Neuronal stem cell (in vitro differentiated cells): ENCODE measurements at regions not wholly inside any gene's neighbourhood (a gene's known extent, or its start where the extent isn't known, plus 50 kb on each side); places are given as distances from the start of the nearest gene placed in this dataset.

Experiments
- DNase-seq: peaks from one replicate; pipeline ENCODE4 v3.0.0-alpha.2; 2013; ENCODE audit warnings: low spot score
- H2AFZ ChIP-seq: one replicate; pipeline ENCODE4 v1.6.1; 2013; ENCODE audit warnings: mild to moderate bottlenecking, low read length, inconsistent platforms
- H2AK5ac ChIP-seq: 2 replicates; pipeline ENCODE4 v1.6.1; 2013; ENCODE audit warnings: low read depth, mild to moderate bottlenecking, inconsistent platforms, low read length, moderate library complexity, mixed read lengths
- H2BK120ac ChIP-seq: 2 replicates; pipeline ENCODE4 v1.6.1; 2013; ENCODE audit warnings: low read depth, mild to moderate bottlenecking, inconsistent platforms, low read length, moderate library complexity, mixed read lengths
- H2BK12ac ChIP-seq: one replicate; pipeline ENCODE4 v1.6.1; 2013; ENCODE audit warnings: low read length, inconsistent platforms
- H2BK15ac ChIP-seq: 2 replicates; pipeline ENCODE4 v1.6.1; 2013; ENCODE audit warnings: mild to moderate bottlenecking, low read length, inconsistent platforms, mixed read lengths
- H2BK5ac ChIP-seq: one replicate; pipeline ENCODE4 v1.6.1; 2013; ENCODE audit warnings: inconsistent platforms, mild to moderate bottlenecking, low read length, moderate library complexity
- H3K14ac ChIP-seq: one replicate; pipeline ENCODE4 v1.6.1; 2013; ENCODE audit warnings: low read length, inconsistent platforms
- H3K18ac ChIP-seq: 2 replicates; pipeline ENCODE4 v1.6.1; 2013; ENCODE audit warnings: low read length, inconsistent platforms
- H3K23ac ChIP-seq: 2 replicates; pipeline ENCODE4 v1.6.1; 2013; ENCODE audit warnings: low read depth, mild to moderate bottlenecking, mixed read lengths, low read length, inconsistent platforms; ENCODE audit not compliant: poor library complexity
- H3K27ac ChIP-seq: replicated peaks from 3 replicates; pipeline ENCODE4 v1.5.1; 2013; ENCODE audit warnings: low read length, inconsistent platforms
- H3K27me3 ChIP-seq, 3 experiments: 2 replicates each; pipeline ENCODE4 v1.6.1; 2013; ENCODE audit warnings: low read length in 3 of 3, mild to moderate bottlenecking in 2 of 3, inconsistent platforms in 1 of 3, low read depth in 1 of 3, mixed read lengths in 1 of 3, moderate library complexity in 1 of 3; ENCODE audit not compliant: control insufficient read depth in 3 of 3, insufficient read depth in 3 of 3
- H3K36me3 ChIP-seq, 2 donors: replicated peaks in 1 of 2; 2 replicates each; pipeline ENCODE4 v1.6.1; 2013; ENCODE audit warnings: low read length in 2 of 2; ENCODE audit not compliant: control insufficient read depth in 2 of 2, insufficient read depth in 2 of 2
- H3K4ac ChIP-seq: 2 replicates; pipeline ENCODE4 v1.6.1; 2013; ENCODE audit warnings: inconsistent platforms, mild to moderate bottlenecking, low read length, moderate library complexity
- H3K4me1 ChIP-seq, 2 donors: 1 replicate in 1 of 2; 2 replicates in 1 of 2; pipeline ENCODE4 v1.6.1; 2013; ENCODE audit warnings: low read length in 2 of 2, low read depth in 1 of 2; ENCODE audit not compliant: control insufficient read depth in 2 of 2, insufficient read depth in 1 of 2
- H3K4me2 ChIP-seq: one replicate; pipeline ENCODE4 v1.6.1; 2013; ENCODE audit warnings: mild to moderate bottlenecking, low read length, inconsistent platforms; ENCODE audit not compliant: insufficient read depth, poor library complexity, severe bottlenecking
- H3K4me3 ChIP-seq, 2 donors: 2 replicates each; pipeline ENCODE4 v1.5.1; 2013; ENCODE audit warnings: low read length in 2 of 2, mild to moderate bottlenecking in 2 of 2, inconsistent platforms in 1 of 2, moderate library complexity in 1 of 2
- H3K79me1 ChIP-seq: one replicate; pipeline ENCODE4 v1.6.1; 2013; ENCODE audit warnings: low read depth, mild to moderate bottlenecking, inconsistent platforms, low read length, moderate library complexity
- H3K9ac ChIP-seq: one replicate; pipeline ENCODE4 v1.6.1; 2013; ENCODE audit warnings: mild to moderate bottlenecking, low read depth, low read length, inconsistent platforms; ENCODE audit not compliant: poor library complexity
- H3K9me3 ChIP-seq, 2 donors: replicated peaks in 1 of 2; 2 replicates each; pipeline versions ENCODE3 to v1.6.1; 2013; ENCODE audit warnings: low read length in 2 of 2, mild to moderate bottlenecking in 2 of 2, inconsistent platforms in 1 of 2, low read depth in 1 of 2, mixed read lengths in 1 of 2, moderate library complexity in 1 of 2; ENCODE audit not compliant: control insufficient read depth in 2 of 2, insufficient read depth in 1 of 2
- H4K8ac ChIP-seq: one replicate; pipeline ENCODE4 v1.6.1; 2013; ENCODE audit warnings: low read depth, mild to moderate bottlenecking, inconsistent platforms, low read length, moderate library complexity
- H4K91ac ChIP-seq: one replicate; pipeline ENCODE4 v1.6.1; 2013; ENCODE audit warnings: low read length, low read depth, mild to moderate bottlenecking, inconsistent platforms; ENCODE audit not compliant: poor library complexity
- WGBS, 2 donors: extraction: QIAGEN DNeasy Blood & Tissue Kit; methylation state at CpG; one replicate each; pipeline ENCODE4 v1.1.7; 2013; ENCODE audit warnings: missing lambda C conversion rate in 2 of 2, mixed read lengths in 1 of 2; ENCODE audit not compliant: insufficient read length in 2 of 2, insufficient replicate concordance in 1 of 2; ENCODE audit errors: extremely low coverage in 2 of 2; 5-methylcytosine and 5-hydroxymethylcytosine counted together

GRCh38 chr4:73001885-73002284 lies 67.6 kb downstream of the COX18 start:
- Histone ChIP-seq H3K18ac (no peak overlapping the region), H3K4me1 (no peaks in the 10 kb centered on the region), H3K27ac (no peak overlapping the region), H3K14ac (no peak overlapping the region), H3K4ac (no peak overlapping the region), H3K4me3 (no peak overlapping the region), H2AFZ (no peak overlapping the region), H2BK120ac (no peak overlapping the region), H3K9me3 (no peaks in the 10 kb centered on the region), H3K9ac (no peak overlapping the region), H4K8ac (no peak overlapping the region), H2BK15ac (no peak overlapping the region), H3K27me3 (no peaks in the 10 kb centered on the region), H2BK5ac (no peak overlapping the region), H3K79me1 (no peaks in the 10 kb centered on the region), H2BK12ac (no peak overlapping the region), H4K91ac (no peak overlapping the region), H3K23ac (no peak overlapping the region), H2AK5ac (no peak overlapping the region), H3K4me2 (no peak overlapping the region), H3K36me3 (no peaks in the 10 kb centered on the region)
- WGBS, 2 donors: no CpG with 5 or more reads among the region's 2 CpGs
- no peak for DNase-seq

GRCh38 chr4:72997409-72997808 lies 72.1 kb downstream of the COX18 start:
- H3K4me2 ChIP-seq: no peak overlapping the region
- H3K4me1 ChIP-seq: no peaks in the 10 kb centered on the region
- H2AFZ ChIP-seq: no peak overlapping the region
- H3K14ac ChIP-seq: no peak overlapping the region
- H2AK5ac ChIP-seq: no peak overlapping the region
- no peak overlapping the region for H4K91ac ChIP-seq
- no peak overlapping the region for H4K8ac ChIP-seq
- H3K27me3 ChIP-seq: no peaks in the 10 kb centered on the region
- WGBS, 2 donors: no CpG with 5 or more reads among the region's 3 CpGs
- H3K18ac ChIP-seq: no peak overlapping the region
- no peak overlapping the region for H3K9ac ChIP-seq
- H2BK12ac ChIP-seq: no peak overlapping the region
- H3K27ac ChIP-seq: no peak overlapping the region
- H2BK5ac ChIP-seq: no peak overlapping the region
- no peaks in the 10 kb centered on the region for H3K36me3 ChIP-seq
- H3K9me3 ChIP-seq: no peaks in the 10 kb centered on the region
- no peak for DNase-seq
- no peak overlapping the region for H2BK120ac ChIP-seq
- no peak overlapping the region for H3K4me3 ChIP-seq
- H2BK15ac ChIP-seq: no peak overlapping the region
- H3K79me1 ChIP-seq: no peaks in the 10 kb centered on the region
- H3K23ac ChIP-seq: no peak overlapping the region
- H3K4ac ChIP-seq: no peak overlapping the region

GRCh38 chr4:72994670-72995069 lies 74.8 kb downstream of the COX18 start:
- no peak overlapping the region for H2BK120ac ChIP-seq
- H3K27me3 ChIP-seq: no peaks in the 10 kb centered on the region
- no peak overlapping the region for H4K91ac ChIP-seq
- no peak overlapping the region for H3K27ac ChIP-seq
- H2BK12ac ChIP-seq: no peak overlapping the region
- no peaks in the 10 kb centered on the region for H3K36me3 ChIP-seq
- no peak overlapping the region for H3K4me2 ChIP-seq
- H3K4me3 ChIP-seq: no peak overlapping the region
- H2AFZ ChIP-seq: no peak overlapping the region
- H3K9me3 ChIP-seq: no peaks in the 10 kb centered on the region
- no peak overlapping the region for H4K8ac ChIP-seq
- no peak overlapping the region for H2BK15ac ChIP-seq
- no peak overlapping the region for H3K18ac ChIP-seq
- H3K79me1 ChIP-seq: no peaks in the 10 kb centered on the region
- H3K23ac ChIP-seq: no peak overlapping the region
- WGBS, 2 donors: no CpG with 5 or more reads among the region's 3 CpGs
- H2AK5ac ChIP-seq: no peak overlapping the region
- no peak overlapping the region for H3K9ac ChIP-seq
- no peak overlapping the region for H3K4ac ChIP-seq
- H2BK5ac ChIP-seq: no peak overlapping the region
- no peaks in the 10 kb centered on the region for H3K4me1 ChIP-seq
- DNase-seq: no peak
- no peak overlapping the region for H3K14ac ChIP-seq

GRCh38 chr4:72993876-72994275 lies 75.6 kb downstream of the COX18 start:
- Histone ChIP-seq H2BK15ac (no peak overlapping the region), H4K91ac (no peak overlapping the region), H3K27ac (no peak overlapping the region), H2AFZ (no peak overlapping the region), H3K9ac (no peak overlapping the region), H3K27me3 (no peaks in the 10 kb centered on the region), H2AK5ac (no peak overlapping the region), H2BK120ac (no peak overlapping the region), H2BK12ac (no peak overlapping the region), H3K4me2 (no peak overlapping the region), H3K36me3 (no peaks in the 10 kb centered on the region), H3K23ac (no peak overlapping the region), H3K79me1 (no peaks in the 10 kb centered on the region), H3K18ac (no peak overlapping the region), H3K4me3 (no peak overlapping the region), H2BK5ac (no peak overlapping the region), H4K8ac (no peak overlapping the region), H3K9me3 (no peaks in the 10 kb centered on the region), H3K4me1 (no peaks in the 10 kb centered on the region), H3K14ac (no peak overlapping the region), H3K4ac (no peak overlapping the region)
- DNase-seq: no peak
